GM12801 (cell line): ENCODE measurements at regions not wholly inside any gene's neighbourhood (a gene's known extent, or its start where the extent isn't known, plus 50 kb on each side); places are given as distances from the start of the nearest gene placed in this dataset.

ENCODE experiments used
- CTCF ChIP-seq: IDR thresholded peaks from one replicate; pipeline ENCODE4 v1.5.1; 2011; ENCODE audit warnings: control low read depth; ENCODE audit not compliant: insufficient read length; ENCODE audit errors: extremely low read depth

DNA sequence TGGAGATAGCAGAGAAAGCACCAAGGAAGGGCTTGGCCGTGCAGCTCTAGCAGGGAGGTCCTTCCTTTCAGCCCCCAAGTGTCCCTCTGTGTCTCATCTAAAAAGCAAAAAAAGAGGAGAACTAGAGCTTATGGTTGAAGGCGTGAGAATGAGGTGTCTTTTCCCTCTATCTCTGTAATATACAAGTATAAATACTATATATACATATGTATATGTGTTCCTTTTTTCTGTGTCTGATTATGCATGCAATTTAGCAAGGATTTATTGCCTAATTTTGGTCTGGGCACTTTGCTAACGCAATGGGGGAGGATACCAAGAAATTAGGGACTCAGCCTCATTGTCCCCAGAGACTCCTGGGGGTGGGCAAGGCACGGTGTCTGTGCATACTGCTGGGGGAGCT, 90.2 kb upstream of the CCL2 start:
- no peak for TF ChIP-seq CTCF

- TF ChIP-seq CTCF = no peak
Measured at GRCh38 chr17:34166352-34166751, 88.7 kb upstream of the CCL2 start.

GRCh38 chr17:34167354-34167753, 87.7 kb upstream of the CCL2 start:
- no peak for TF ChIP-seq CTCF

DNA sequence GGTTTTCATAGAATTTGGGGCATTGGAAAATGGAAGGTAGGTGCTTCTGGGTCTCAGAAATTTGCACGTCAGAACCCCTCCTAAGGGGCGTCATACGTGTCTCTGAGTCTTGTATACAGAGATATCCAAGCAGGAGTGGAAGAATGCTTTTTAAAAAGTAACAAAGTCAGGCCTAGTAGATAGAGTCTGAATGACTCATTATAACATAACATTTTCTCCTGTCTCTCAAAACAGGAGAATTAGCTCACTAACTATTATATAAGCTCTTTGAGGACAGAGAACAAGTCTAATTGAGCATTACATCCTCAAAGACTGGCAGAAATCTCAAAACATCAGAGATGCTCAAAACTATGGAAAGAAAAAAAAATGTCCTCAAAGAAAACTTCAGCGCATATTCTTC, 86.1 kb upstream of the CCL2 start:
- TF ChIP-seq CTCF = no peak

- TF ChIP-seq CTCF = no peak
Measured at GRCh38 chr17:34169496-34169895, 85.6 kb upstream of the CCL2 start.

DNA sequence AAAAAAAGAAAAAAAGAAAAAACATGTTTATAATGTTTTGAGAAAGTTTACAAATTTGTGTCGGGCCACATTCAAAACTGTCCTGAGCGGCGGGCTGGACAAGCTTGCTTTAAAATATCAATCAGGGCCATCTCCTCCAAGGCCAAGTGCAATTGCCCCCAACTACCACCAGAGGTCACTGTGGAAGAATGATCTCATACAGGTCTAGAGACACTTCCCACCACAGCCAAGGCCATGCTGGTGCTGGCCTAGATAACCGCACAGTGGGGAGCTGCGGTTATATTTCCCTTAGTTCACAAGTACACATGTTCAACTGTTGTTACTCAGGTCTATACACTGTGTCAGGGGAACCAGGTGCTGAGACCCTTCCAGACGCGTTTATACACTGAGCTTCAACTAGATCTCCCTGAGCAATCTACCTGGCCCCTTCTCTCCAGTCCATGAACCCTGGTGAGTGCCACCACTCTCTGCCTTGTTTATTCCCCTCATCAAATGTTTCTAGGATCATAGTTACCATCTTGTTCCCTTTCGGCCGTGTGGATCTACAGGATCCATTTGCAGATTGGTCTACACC, 83.8 kb upstream of the CCL2 start:
- no peak for TF ChIP-seq CTCF

DNA sequence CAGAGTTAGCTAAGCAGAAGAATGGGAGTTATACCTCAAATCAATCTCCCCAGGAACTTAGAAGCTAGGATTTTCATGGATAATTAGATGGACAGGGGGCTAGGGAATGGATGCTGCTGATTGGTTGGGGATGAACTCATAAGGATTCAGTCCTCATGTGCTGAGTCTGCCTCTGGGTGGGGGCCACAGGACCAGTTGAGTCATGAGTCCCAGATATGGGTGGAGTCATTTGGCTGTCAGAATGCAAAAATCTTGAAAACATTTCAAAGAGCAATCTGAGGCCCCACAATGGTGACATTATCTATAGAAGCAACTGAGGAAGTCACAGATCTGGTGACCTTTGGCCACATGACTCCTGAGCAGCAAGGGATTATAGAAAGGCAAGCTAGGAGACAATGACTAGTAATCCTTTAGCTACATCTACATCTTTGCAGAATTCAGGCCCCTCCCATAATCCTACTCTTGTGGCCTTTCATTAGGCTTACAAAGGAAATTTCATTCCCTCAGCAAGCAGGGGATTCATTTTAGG, 82.6 kb upstream of the CCL2 start:
- no peak for TF ChIP-seq CTCF
